GM12878 (cell line): ENCODE measurements at regions not wholly inside any gene's neighbourhood (a gene's known extent, or its start where the extent isn't known, plus 50 kb on each side); places are given as distances from the start of the nearest gene placed in this dataset.
A peak's percentile ranks its signal among the peaks of the same experiment; 100 is the strongest.

ENCODE experiments used
- BHLHE40 ChIP-seq, 2 experiments: fragments of 450-650 bp in 1 of 2; IDR thresholded peaks; 2 replicates each; pipeline ENCODE4 v1.6.1; 2011 to 2017; ENCODE audit warnings: low read depth in 2 of 2, borderline replicate concordance in 1 of 2, improper control_type of control experiment in 1 of 2, low read length in 1 of 2, mild to moderate bottlenecking in 1 of 2
- BRCA1 ChIP-seq: IDR thresholded peaks from 2 replicates; pipeline ENCODE4 v1.6.1; 2011; ENCODE audit warnings: low read depth, low read length, improper control_type of control experiment
- ESRRA ChIP-seq: IDR thresholded peaks from 2 replicates; pipeline ENCODE4 v1.6.1; 2012; ENCODE audit warnings: mild to moderate bottlenecking, low read length, improper control_type of control experiment
- FOXM1 ChIP-seq: IDR thresholded peaks from 2 replicates; pipeline ENCODE4 v1.6.1; 2012; ENCODE audit warnings: low read depth, mild to moderate bottlenecking, inconsistent platforms, low read length, moderate library complexity
- HDAC6 ChIP-seq: fragments of 200-600 bp; sonication (generic); IDR thresholded peaks from one replicate; pipeline ENCODE4 v1.8.0; 2017; ENCODE audit warnings: antibody characterized with exemption; ENCODE audit not compliant: unreplicated experiment
- MTA2 ChIP-seq: fragments of 450-650 bp; IDR thresholded peaks from 2 replicates; pipeline ENCODE4 v1.6.1; 2016; ENCODE audit warnings: low read depth, mild to moderate bottlenecking, moderate library complexity
- NFIC ChIP-seq: IDR thresholded peaks from 2 replicates; pipeline ENCODE4 v1.6.1; 2012; ENCODE audit warnings: low read depth, mild to moderate bottlenecking, inconsistent platforms, low read length, moderate library complexity
- NR2C1 ChIP-seq: fragments of 450-650 bp; IDR thresholded peaks from 2 replicates; pipeline ENCODE4 v1.6.1; 2017; ENCODE audit warnings: antibody characterized with exemption, mild to moderate bottlenecking, moderate library complexity
- POU2F2 ChIP-seq: IDR thresholded peaks from 3 replicates; pipeline ENCODE4 v1.6.1; 2011; ENCODE audit warnings: low read depth, mild to moderate bottlenecking, low read length, borderline replicate concordance
- RUNX3 ChIP-seq: IDR thresholded peaks from 2 replicates; pipeline ENCODE4 v1.6.1; 2012; ENCODE audit warnings: low read length, inconsistent platforms
- SIN3A ChIP-seq: IDR thresholded peaks from 2 replicates; pipeline ENCODE4 v1.6.1; 2012; ENCODE audit warnings: low read depth, low read length, improper control_type of control experiment
- SREBF2 ChIP-seq: IDR thresholded peaks from 2 replicates; pipeline ENCODE4 v1.6.1; 2012; ENCODE audit warnings: mild to moderate bottlenecking, low read length
- SRF ChIP-seq, 2 experiments: IDR thresholded peaks; 2 replicates each; pipeline ENCODE4 v1.6.1; 2011; ENCODE audit warnings: low read depth in 2 of 2, low read length in 2 of 2, mild to moderate bottlenecking in 1 of 2, moderate library complexity in 1 of 2
- ZBED1 ChIP-seq: IDR thresholded peaks from 2 replicates; pipeline ENCODE4 v1.6.1; 2016; ENCODE audit warnings: borderline replicate concordance
- TF ChIP-seq, protein P1 (sequence below): fragments of 450-650 bp; IDR thresholded peaks from 2 replicates; pipeline ENCODE4 v1.6.1; 2017; ENCODE audit warnings: mild to moderate bottlenecking, low read depth, inconsistent platforms; ENCODE audit not compliant: poor library complexity, severe bottlenecking
- TF ChIP-seq, protein P2 (sequence below): fragments of 150-350 bp; IDR thresholded peaks from 2 replicates; pipeline ENCODE4 v1.6.1; 2016; ENCODE audit warnings: low read depth, low read length
- TF ChIP-seq, protein P3 (sequence below): fragments of 450-650 bp; IDR thresholded peaks from 2 replicates; pipeline ENCODE4 v1.6.1; 2017; ENCODE audit warnings: mild to moderate bottlenecking, moderate library complexity
- TF ChIP-seq, protein P4 (sequence below): fragments of 450-650 bp; IDR thresholded peaks from 2 replicates; pipeline ENCODE4 v1.6.1; 2018; ENCODE audit warnings: borderline replicate concordance, mild to moderate bottlenecking; ENCODE audit not compliant: partially characterized antibody

DNA sequence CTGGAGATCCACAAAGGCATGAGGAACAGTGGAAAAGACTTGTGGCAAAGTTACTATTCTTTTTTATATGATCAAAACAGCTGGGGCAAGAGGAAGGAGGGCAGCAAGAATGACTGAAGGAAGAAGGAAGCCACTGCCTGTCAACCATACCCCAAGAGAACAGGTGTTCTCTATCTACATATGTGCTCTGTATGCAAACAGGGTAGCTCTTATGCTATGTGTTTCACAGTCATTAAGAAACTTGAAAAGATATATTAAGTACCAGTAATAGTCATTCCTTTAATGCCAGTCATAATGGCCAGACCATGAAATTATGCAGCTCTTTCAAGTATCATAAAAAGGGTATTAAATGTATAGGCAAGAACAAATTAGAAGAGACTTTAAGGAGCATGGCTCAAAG is 363.9 kb downstream of the KLHL13 start (continued):
- TF ChIP-seq, protein P1, sequence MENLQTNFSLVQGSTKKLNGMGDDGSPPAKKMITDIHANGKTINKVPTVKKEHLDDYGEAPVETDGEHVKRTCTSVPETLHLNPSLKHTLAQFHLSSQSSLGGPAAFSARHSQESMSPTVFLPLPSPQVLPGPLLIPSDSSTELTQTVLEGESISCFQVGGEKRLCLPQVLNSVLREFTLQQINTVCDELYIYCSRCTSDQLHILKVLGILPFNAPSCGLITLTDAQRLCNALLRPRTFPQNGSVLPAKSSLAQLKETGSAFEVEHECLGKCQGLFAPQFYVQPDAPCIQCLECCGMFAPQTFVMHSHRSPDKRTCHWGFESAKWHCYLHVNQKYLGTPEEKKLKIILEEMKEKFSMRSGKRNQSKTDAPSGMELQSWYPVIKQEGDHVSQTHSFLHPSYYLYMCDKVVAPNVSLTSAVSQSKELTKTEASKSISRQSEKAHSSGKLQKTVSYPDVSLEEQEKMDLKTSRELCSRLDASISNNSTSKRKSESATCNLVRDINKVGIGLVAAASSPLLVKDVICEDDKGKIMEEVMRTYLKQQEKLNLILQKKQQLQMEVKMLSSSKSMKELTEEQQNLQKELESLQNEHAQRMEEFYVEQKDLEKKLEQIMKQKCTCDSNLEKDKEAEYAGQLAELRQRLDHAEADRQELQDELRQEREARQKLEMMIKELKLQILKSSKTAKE: no peak
- no peak for TF ChIP-seq SRF (IDR thresholded peaks at IDR 0.05; ENCODE audit: low read depth in 2 of 2, low read length in 2 of 2)
- TF ChIP-seq NFIC: peak; percentile 90
- TF ChIP-seq, protein P2, sequence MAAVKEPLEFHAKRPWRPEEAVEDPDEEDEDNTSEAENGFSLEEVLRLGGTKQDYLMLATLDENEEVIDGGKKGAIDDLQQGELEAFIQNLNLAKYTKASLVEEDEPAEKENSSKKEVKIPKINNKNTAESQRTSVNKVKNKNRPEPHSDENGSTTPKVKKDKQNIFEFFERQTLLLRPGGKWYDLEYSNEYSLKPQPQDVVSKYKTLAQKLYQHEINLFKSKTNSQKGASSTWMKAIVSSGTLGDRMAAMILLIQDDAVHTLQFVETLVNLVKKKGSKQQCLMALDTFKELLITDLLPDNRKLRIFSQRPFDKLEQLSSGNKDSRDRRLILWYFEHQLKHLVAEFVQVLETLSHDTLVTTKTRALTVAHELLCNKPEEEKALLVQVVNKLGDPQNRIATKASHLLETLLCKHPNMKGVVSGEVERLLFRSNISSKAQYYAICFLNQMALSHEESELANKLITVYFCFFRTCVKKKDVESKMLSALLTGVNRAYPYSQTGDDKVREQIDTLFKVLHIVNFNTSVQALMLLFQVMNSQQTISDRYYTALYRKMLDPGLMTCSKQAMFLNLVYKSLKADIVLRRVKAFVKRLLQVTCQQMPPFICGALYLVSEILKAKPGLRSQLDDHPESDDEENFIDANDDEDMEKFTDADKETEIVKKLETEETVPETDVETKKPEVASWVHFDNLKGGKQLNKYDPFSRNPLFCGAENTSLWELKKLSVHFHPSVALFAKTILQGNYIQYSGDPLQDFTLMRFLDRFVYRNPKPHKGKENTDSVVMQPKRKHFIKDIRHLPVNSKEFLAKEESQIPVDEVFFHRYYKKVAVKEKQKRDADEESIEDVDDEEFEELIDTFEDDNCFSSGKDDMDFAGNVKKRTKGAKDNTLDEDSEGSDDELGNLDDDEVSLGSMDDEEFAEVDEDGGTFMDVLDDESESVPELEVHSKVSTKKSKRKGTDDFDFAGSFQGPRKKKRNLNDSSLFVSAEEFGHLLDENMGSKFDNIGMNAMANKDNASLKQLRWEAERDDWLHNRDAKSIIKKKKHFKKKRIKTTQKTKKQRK: no peak
- no peak for TF ChIP-seq SREBF2
- TF ChIP-seq, protein P3, sequence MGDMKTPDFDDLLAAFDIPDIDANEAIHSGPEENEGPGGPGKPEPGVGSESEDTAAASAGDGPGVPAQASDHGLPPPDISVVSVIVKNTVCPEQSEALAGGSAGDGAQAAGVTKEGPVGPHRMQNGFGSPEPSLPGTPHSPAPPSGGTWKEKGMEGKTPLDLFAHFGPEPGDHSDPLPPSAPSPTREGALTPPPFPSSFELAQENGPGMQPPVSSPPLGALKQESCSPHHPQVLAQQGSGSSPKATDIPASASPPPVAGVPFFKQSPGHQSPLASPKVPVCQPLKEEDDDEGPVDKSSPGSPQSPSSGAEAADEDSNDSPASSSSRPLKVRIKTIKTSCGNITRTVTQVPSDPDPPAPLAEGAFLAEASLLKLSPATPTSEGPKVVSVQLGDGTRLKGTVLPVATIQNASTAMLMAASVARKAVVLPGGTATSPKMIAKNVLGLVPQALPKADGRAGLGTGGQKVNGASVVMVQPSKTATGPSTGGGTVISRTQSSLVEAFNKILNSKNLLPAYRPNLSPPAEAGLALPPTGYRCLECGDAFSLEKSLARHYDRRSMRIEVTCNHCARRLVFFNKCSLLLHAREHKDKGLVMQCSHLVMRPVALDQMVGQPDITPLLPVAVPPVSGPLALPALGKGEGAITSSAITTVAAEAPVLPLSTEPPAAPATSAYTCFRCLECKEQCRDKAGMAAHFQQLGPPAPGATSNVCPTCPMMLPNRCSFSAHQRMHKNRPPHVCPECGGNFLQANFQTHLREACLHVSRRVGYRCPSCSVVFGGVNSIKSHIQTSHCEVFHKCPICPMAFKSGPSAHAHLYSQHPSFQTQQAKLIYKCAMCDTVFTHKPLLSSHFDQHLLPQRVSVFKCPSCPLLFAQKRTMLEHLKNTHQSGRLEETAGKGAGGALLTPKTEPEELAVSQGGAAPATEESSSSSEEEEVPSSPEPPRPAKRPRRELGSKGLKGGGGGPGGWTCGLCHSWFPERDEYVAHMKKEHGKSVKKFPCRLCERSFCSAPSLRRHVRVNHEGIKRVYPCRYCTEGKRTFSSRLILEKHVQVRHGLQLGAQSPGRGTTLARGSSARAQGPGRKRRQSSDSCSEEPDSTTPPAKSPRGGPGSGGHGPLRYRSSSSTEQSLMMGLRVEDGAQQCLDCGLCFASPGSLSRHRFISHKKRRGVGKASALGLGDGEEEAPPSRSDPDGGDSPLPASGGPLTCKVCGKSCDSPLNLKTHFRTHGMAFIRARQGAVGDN: no peak
- TF ChIP-seq ESRRA: no peak
- TF ChIP-seq FOXM1: peak; percentile 85; the same call in 1 of the 2 replicates
- TF ChIP-seq RUNX3: peak; percentile 71
- no peak for TF ChIP-seq POU2F2
- peak; percentile 63; the same call in 1 of the 2 replicates for TF ChIP-seq ZBED1
- no peak for TF ChIP-seq HDAC6
- no peak for TF ChIP-seq BHLHE40 (IDR thresholded peaks at IDR 0.05; ENCODE audit: borderline replicate concordance in 1 of 2, low read depth in 2 of 2, low read length in 1 of 2)
- TF ChIP-seq SIN3A: no peak
- TF ChIP-seq, protein P4, sequence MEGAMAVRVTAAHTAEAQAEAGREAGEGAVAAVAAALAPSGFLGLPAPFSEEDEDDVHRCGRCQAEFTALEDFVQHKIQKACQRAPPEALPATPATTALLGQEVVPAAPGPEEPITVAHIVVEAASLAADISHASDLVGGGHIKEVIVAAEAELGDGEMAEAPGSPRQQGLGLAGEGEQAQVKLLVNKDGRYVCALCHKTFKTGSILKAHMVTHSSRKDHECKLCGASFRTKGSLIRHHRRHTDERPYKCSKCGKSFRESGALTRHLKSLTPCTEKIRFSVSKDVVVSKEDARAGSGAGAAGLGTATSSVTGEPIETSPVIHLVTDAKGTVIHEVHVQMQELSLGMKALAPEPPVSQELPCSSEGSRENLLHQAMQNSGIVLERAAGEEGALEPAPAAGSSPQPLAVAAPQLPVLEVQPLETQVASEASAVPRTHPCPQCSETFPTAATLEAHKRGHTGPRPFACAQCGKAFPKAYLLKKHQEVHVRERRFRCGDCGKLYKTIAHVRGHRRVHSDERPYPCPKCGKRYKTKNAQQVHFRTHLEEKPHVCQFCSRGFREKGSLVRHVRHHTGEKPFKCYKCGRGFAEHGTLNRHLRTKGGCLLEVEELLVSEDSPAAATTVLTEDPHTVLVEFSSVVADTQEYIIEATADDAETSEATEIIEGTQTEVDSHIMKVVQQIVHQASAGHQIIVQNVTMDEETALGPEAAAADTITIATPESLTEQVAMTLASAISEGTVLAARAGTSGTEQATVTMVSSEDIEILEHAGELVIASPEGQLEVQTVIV: no peak
- no peak for TF ChIP-seq NR2C1
- no peak for TF ChIP-seq MTA2
- TF ChIP-seq BRCA1: no peak
